Mononuclear cell (primary cell): ENCODE measurements at regions not wholly inside any gene's neighbourhood (a gene's known extent, or its start where the extent isn't known, plus 50 kb on each side); places are given as distances from the start of the nearest gene placed in this dataset.

Experiments used
- H3K27me3 ChIP-seq: 2 replicates; pipeline ENCODE4 v1.6.0; 2011; ENCODE audit warnings: low read length, control low read depth; ENCODE audit not compliant: insufficient read depth
- H3K4me1 ChIP-seq: 2 replicates; pipeline ENCODE4 v1.5.1; 2011; ENCODE audit warnings: mild to moderate bottlenecking, low read length, control low read depth; ENCODE audit not compliant: insufficient read depth
- H3K4me3 ChIP-seq: 2 replicates; pipeline ENCODE4 v1.5.1; 2011; ENCODE audit warnings: mild to moderate bottlenecking, low read length, moderate library complexity
- H3K9me3 ChIP-seq: 2 replicates; pipeline ENCODE4 v1.5.1; 2011; ENCODE audit warnings: low read depth, mild to moderate bottlenecking, control low read depth, low read length

GRCh38 chr5:56588636-56589480 lies 226.5 kb upstream of the MAP3K1 start:
- Histone ChIP-seq H3K4me3 (no peak overlapping the region), H3K27me3 (no peaks in the 10 kb centered on the region), H3K9me3 (no peaks in the 10 kb centered on the region), H3K4me1 (peaks cover 62% of the 10 kb centered on the region)

DNA sequence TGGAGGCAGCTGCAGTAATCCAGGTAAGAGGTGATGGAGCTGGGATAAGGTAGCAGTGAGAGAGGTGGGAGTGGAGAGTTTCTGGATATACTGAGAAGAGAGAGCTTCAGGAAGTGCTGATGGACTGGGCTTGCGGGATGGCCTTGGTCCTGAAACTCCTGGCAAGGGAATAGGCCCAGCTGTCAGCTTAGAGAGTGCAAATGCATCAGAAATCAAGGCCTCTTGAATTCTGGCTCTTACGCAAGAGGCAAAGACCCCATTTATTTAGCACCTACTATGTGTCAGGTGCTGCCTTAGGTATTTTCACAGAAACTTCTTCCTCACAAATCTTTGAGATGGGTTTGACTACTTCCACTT lies 227.2 kb upstream of the MAP3K1 start:
- H3K27me3 ChIP-seq, result no peaks in the 10 kb centered on the region
- peaks cover 62% of the 10 kb centered on the region for H3K4me1 ChIP-seq
- H3K9me3 ChIP-seq, result no peaks in the 10 kb centered on the region
- H3K4me3 ChIP-seq, result no peak overlapping the region

GRCh38 chr5:56587381-56588130 lies 227.8 kb upstream of the MAP3K1 start:
- Histone ChIP-seq H3K4me1 (peaks cover 56% of the 10 kb centered on the region), H3K4me3 (no peak overlapping the region), H3K9me3 (no peaks in the 10 kb centered on the region), H3K27me3 (no peaks in the 10 kb centered on the region)

- no peaks in the 10 kb centered on the region for H3K27me3 ChIP-seq
- no peaks in the 10 kb centered on the region for H3K9me3 ChIP-seq
- H3K4me1 ChIP-seq, result peaks cover 47% of the 10 kb centered on the region
- H3K4me3 ChIP-seq, result no peak overlapping the region
These were observed 229.2 kb upstream of the MAP3K1 start for GRCh38 chr5:56585999-56586691.

DNA sequence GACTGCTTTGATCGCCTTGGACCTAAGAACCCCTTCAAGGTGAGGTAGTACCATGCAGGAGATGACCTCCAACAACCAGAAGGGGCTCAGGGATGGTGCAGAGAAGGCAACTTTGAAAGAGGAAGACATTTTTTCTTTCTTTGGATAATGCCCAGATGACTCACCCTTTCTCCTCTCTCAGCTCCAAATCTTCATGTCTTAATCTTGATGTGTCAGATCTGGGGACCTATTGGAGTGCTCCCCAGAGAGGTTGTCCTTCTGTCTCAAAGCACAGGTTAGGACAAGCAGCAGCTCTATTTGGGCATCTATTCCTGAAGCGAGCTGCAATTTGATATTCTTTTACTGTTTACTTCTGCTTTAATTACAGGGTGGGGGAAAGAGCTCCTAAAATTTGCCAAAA lies 229.9 kb upstream of the MAP3K1 start:
- Histone ChIP-seq H3K4me1 (peaks cover 47% of the 10 kb centered on the region), H3K9me3 (no peaks in the 10 kb centered on the region), H3K4me3 (no peak overlapping the region), H3K27me3 (no peaks in the 10 kb centered on the region)

DNA sequence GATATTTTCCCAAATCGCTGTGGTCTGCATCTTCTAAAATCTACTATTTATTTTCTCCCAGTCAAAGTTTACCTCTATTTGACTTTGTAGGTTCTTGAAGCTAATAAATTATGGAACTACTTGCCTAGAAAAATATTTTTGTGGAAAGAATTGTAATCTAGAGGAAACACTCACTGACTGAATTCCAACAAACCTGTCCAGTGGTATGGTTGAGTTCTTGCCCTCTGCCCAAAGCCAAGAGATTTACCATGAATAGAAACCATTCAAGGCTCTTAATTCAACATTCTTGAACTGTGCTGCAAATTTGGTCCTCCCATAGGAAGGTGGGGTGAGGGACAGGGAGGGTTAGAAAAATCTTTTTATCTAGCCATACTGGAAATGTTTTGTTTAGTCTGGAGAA lies 233.9 kb upstream of the MAP3K1 start:
- H3K4me3 ChIP-seq, result no peak overlapping the region
- H3K27me3 ChIP-seq, result no peaks in the 10 kb centered on the region
- H3K9me3 ChIP-seq, result no peaks in the 10 kb centered on the region
- peaks cover 13% of the 10 kb centered on the region for H3K4me1 ChIP-seq

DNA sequence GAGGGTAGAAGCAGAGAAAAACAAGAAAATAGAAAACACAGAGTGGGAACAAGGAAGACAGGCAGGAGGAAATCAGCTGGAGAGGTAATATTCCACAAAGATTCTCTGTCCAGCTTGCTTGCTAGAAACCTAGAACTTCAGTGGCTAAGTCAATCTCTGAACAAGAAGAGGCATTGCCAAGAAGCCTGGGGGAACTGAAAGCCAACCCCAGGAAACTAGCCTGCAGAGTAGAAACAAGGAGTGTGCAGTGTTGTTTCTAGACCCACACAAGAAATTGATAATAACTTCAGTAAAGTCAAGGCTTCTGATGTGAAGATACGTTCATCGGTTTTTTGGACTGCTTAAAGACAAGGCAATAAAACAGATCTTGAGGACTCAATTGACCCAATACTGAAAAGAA lies 234.5 kb upstream of the MAP3K1 start:
- no peaks in the 10 kb centered on the region for H3K9me3 ChIP-seq
- no peak overlapping the region for H3K4me3 ChIP-seq
- no peaks in the 10 kb centered on the region for H3K27me3 ChIP-seq
- peaks cover 7% of the 10 kb centered on the region for H3K4me1 ChIP-seq

- H3K4me1 ChIP-seq, result no peaks in the 10 kb centered on the region
- H3K9me3 ChIP-seq, result no peaks in the 10 kb centered on the region
- no peak overlapping the region for H3K4me3 ChIP-seq
- H3K27me3 ChIP-seq, result no peaks in the 10 kb centered on the region
These were observed 239.5 kb upstream of the MAP3K1 start for GRCh38 chr5:56575821-56576220.

- Histone ChIP-seq H3K27me3 (no peaks in the 10 kb centered on the region), H3K4me1 (peaks cover 2% of the 10 kb centered on the region), H3K4me3 (no peak overlapping the region), H3K9me3 (no peaks in the 10 kb centered on the region)
These were observed 240.6 kb upstream of the MAP3K1 start for GRCh38 chr5:56574778-56575177.

DNA sequence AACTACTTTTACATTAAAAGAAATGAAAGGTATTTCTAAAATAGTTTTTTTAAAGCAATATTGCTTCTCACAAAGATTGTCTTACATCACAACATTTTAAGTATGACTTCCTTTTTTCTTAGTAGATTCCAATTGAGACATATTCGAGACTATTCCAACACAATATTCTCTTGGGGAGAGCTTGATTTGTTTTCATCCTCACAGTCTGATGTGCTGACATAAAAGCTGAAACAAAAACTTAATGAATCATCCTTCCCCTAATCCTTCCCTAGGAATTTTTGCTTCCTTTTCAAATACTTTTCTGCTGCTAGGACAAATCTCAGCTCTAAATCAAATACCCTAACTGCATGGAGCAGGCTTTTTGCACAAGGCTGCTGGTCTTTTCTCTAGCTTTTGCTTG lies 245.8 kb upstream of the MAP3K1 start:
- no peaks in the 10 kb centered on the region for H3K27me3 ChIP-seq
- no peaks in the 10 kb centered on the region for H3K9me3 ChIP-seq
- H3K4me1 ChIP-seq, result peaks cover 38% of the 10 kb centered on the region
- no peak overlapping the region for H3K4me3 ChIP-seq

- H3K27me3 ChIP-seq, result no peaks in the 10 kb centered on the region
- H3K9me3 ChIP-seq, result no peaks in the 10 kb centered on the region
- H3K4me1 ChIP-seq, result peaks cover 43% of the 10 kb centered on the region
- no peak overlapping the region for H3K4me3 ChIP-seq
These were observed 246.3 kb upstream of the MAP3K1 start for GRCh38 chr5:56569076-56569475.

- Histone ChIP-seq H3K9me3 (no peaks in the 10 kb centered on the region), H3K4me3 (no peak overlapping the region), H3K27me3 (no peaks in the 10 kb centered on the region), H3K4me1 (peaks cover 44% of the 10 kb centered on the region)
These were observed 248.1 kb upstream of the MAP3K1 start for GRCh38 chr5:56567278-56567677.

DNA sequence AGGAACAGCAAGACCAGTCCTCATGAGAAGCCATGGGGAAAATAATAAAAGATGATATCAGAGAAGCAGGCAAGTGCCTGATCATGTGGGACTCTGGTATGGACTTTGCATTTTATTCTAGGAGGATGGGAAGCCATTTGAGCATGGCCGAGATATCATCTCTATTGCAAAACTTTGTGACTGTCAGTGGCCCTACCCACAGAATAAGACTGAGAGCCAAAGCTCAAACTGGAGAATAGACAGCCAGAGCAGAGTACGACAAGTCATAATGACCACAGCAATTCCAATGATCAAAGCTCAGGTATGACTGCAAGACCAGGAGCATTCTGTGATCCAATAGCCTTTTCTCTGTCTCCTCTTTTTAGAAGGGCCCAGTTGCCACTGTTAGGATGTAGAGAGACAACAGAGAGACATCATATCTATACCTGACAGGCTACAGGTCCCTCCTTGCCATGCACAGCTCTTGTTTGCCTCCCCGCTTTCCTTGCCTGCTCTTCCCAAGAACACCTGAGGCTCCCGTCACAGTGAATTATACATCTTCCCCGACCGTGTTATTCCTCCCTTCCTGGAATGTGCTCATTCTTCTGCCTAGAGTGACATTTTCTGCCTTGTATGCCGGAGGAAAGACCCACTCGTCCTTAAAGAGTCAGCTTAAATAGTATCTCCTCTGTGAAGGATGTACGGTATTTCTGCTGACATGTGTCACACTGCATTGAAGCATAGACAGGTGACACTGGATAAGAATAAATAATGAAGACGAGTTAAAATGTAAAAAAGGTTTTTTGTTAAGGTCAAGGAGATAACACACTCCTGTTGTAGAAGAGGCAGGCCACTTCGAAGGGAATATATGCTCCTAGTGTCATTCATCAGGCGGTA lies 248.7 kb upstream of the MAP3K1 start:
- H3K27me3 ChIP-seq, result no peaks in the 10 kb centered on the region
- no peak overlapping the region for H3K4me3 ChIP-seq
- peaks cover 44% of the 10 kb centered on the region for H3K4me1 ChIP-seq
- H3K9me3 ChIP-seq, result no peaks in the 10 kb centered on the region

DNA sequence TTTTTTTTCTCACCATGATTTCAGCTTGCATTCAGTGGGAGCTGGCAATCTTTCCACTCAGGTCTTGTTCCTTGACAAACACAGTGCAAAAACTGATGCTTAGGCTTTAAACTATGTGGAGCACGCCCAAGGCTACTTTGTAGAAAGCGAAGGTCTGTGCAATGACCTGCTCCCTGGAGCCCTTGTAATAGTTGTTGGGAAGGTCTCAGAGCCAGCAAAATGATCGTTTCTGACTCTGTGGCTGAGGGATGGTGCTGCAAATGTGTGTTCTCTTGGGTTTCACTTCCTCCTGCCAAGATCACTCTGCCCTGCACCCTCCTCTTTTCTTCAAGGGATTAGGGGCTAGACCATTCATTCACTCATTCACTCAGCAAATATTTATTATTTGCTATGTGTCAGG lies 249.7 kb upstream of the MAP3K1 start:
- no peaks in the 10 kb centered on the region for H3K9me3 ChIP-seq
- H3K4me3 ChIP-seq, result no peak overlapping the region
- H3K4me1 ChIP-seq, result peaks cover 44% of the 10 kb centered on the region
- H3K27me3 ChIP-seq, result no peaks in the 10 kb centered on the region

DNA sequence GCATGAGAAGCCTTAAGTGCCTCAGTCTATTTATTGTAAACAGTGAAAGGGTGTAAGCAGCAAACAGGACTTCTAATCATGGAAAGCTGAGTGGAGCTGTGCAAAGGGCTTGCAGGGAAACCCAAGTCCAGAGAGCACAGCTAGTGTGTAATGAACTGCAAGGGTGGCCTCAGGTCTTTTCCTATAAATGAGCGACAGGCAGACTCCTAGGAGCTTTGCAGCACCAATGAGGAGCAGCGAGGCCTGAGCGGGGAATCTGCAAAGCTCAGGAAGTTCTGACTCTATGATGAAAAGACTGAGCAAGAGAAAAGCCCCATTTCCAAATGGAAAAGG lies 250.1 kb upstream of the MAP3K1 start:
- Histone ChIP-seq H3K27me3 (no peaks in the 10 kb centered on the region), H3K4me1 (peaks cover 44% of the 10 kb centered on the region), H3K4me3 (no peak overlapping the region), H3K9me3 (no peaks in the 10 kb centered on the region)
